HS-27A (cell line): ENCODE measurements at regions not wholly inside any gene's neighbourhood (a gene's known extent, or its start where the extent isn't known, plus 50 kb on each side); places are given as distances from the start of the nearest gene placed in this dataset.
"Not testable (repeated sequence)": the region's sequence is repeated elsewhere in the genome, so short reads cannot be mapped to it uniquely, and the experiment has no call there.

Experiments
- DNase-seq: peaks from one replicate; pipeline ENCODE4 v3.0.0-alpha.2; 2012; ENCODE audit warnings: low read depth, missing footprints

GRCh38 chr4:79266136-79266535 is 59.7 kb downstream of the NAA11 start:
- DNase-seq = no peak

- DNase-seq = no peak
These were observed 66.6 kb downstream of the NAA11 start for GRCh38 chr4:79259242-79259641.

GRCh38 chr4:79258614-79259176 is 67.2 kb downstream of the NAA11 start:
- DNase-seq = no peak

- DNase-seq = no peak
These were observed 67.8 kb downstream of the NAA11 start for GRCh38 chr4:79257953-79258613.

GRCh38 chr4:79255793-79256192 is 70.1 kb downstream of the NAA11 start:
- DNase-seq = no peak

- no peak for DNase-seq
These were observed 71.9 kb downstream of the NAA11 start for GRCh38 chr4:79253924-79254323.

GRCh38 chr4:79253168-79253567 is 72.7 kb downstream of the NAA11 start:
- no peak for DNase-seq

GRCh38 chr4:79250887-79251286 is 75.0 kb downstream of the NAA11 start:
- DNase-seq = no peak

GRCh38 chr4:79249881-79250503 is 75.9 kb downstream of the NAA11 start:
- DNase-seq = no peak

GRCh38 chr4:79248610-79249009 is 77.3 kb downstream of the NAA11 start:
- DNase-seq = no peak

GRCh38 chr4:79247695-79248394 is 78.0 kb downstream of the NAA11 start:
- no peak for DNase-seq

GRCh38 chr4:79245200-79245940 is 80.5 kb downstream of the NAA11 start:
- not testable (repeated sequence) for DNase-seq

GRCh38 chr4:79241846-79242245 is 84.0 kb downstream of the NAA11 start:
- peak; percentile 11 for DNase-seq

- DNase-seq = no peak
These were observed 88.0 kb downstream of the NAA11 start for GRCh38 chr4:79237851-79238250.

GRCh38 chr4:79236785-79237184 is 89.1 kb downstream of the NAA11 start:
- no peak for DNase-seq

GRCh38 chr4:79235095-79235494 is 90.8 kb downstream of the NAA11 start:
- no peak for DNase-seq

GRCh38 chr4:79233820-79234219 is 92.0 kb downstream of the NAA11 start:
- no peak for DNase-seq

- DNase-seq = no peak
These were observed 93.3 kb downstream of the NAA11 start for GRCh38 chr4:79232540-79232939.

GRCh38 chr4:79227860-79228259 is 98.0 kb downstream of the NAA11 start:
- DNase-seq = no peak

GRCh38 chr4:79225360-79225759 is 100.5 kb downstream of the NAA11 start:
- no peak for DNase-seq

- DNase-seq = no peak
These were observed 101.1 kb downstream of the NAA11 start for GRCh38 chr4:79224777-79225104.

- no peak for DNase-seq
These were observed 101.7 kb downstream of the NAA11 start for GRCh38 chr4:79223993-79224776.
